ENCODE measurements at regions not wholly inside any gene's neighbourhood (a gene's known extent, or its start where the extent isn't known, plus 50 kb on each side); places are given as distances from the start of the nearest gene placed in this dataset.
"Not testable (repeated sequence)": the region's sequence is repeated elsewhere in the genome, so short reads cannot be mapped to it uniquely, and the experiment has no call there.

GRCh38 chr11:70894566-70895365, 357.6 kb downstream of the SHANK2 start:
- Histone ChIP-seq H3K4me3 (ENCODE audit: low read length) (no peak overlapping the region), H3K27ac (ENCODE audit: low read length) (no peak overlapping the region), H3K9me3 (ENCODE audit: control insufficient read depth, low read depth, low read length) (peaks cover 9% of the 10 kb centered on the region), H3K36me3 (ENCODE audit: control insufficient read depth, insufficient read depth, low read length) (no peaks in the 10 kb centered on the region), H3K4me1 (ENCODE audit: control insufficient read depth, insufficient read depth, low read length) (no peaks in the 10 kb centered on the region), H3K27me3 (ENCODE audit: control insufficient read depth, insufficient read depth, low read length) (no peaks in the 10 kb centered on the region)
- no peak for DNase-seq
- WGBS (ENCODE audit: insufficient coverage, low lambda C conversion rate), result no CpG with 5 or more reads among the region's 20 CpGs

- 100% methylated on average over 1 of the region's 11 CpGs for WGBS (ENCODE audit: insufficient coverage, low lambda C conversion rate)
- Histone ChIP-seq H3K27me3 (ENCODE audit: control insufficient read depth, insufficient read depth, low read length) (no peaks in the 10 kb centered on the region), H3K36me3 (ENCODE audit: control insufficient read depth, insufficient read depth, low read length) (no peaks in the 10 kb centered on the region), H3K4me1 (ENCODE audit: control insufficient read depth, insufficient read depth, low read length) (no peaks in the 10 kb centered on the region), H3K27ac (ENCODE audit: low read length) (no peak overlapping the region), H3K4me3 (ENCODE audit: low read length) (no peak overlapping the region), H3K9me3 (ENCODE audit: control insufficient read depth, low read depth, low read length) (peaks cover 9% of the 10 kb centered on the region)
- no peak for DNase-seq
Observed at GRCh38 chr11:70895366-70895670, 357.1 kb downstream of the SHANK2 start.

DNA sequence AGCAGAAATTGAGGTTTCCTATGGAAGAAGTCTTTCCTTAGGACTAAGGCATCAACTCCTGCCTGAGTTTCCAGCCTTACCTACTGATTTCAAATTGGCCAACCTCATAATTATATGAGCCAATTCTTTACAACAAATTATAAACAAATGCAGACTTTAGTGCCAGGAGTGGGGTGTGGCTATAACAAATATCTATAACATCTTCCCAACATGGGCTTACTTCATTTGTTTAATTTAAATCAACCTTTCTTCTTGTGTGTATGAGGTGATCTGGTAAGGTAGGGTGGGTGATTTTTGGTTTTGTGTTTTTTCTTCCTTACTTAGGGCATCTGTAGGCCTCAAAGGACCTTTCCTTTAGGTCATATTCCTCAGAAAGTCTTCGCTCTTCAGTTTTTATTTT, 354.9 kb downstream of the SHANK2 start:
- WGBS (ENCODE audit: insufficient coverage, low lambda C conversion rate), result 100% methylated on average over 1 of the region's 1 CpG
- peaks cover 9% of the 10 kb centered on the region for H3K9me3 ChIP-seq (ENCODE audit: control insufficient read depth, low read depth, low read length)
- no peak overlapping the region for H3K27ac ChIP-seq (ENCODE audit: low read length)
- H3K4me1 ChIP-seq (ENCODE audit: control insufficient read depth, insufficient read depth, low read length), result no peaks in the 10 kb centered on the region
- H3K27me3 ChIP-seq (ENCODE audit: control insufficient read depth, insufficient read depth, low read length), result no peaks in the 10 kb centered on the region
- H3K36me3 ChIP-seq (ENCODE audit: control insufficient read depth, insufficient read depth, low read length), result no peaks in the 10 kb centered on the region
- no peak overlapping the region for H3K4me3 ChIP-seq (ENCODE audit: low read length)
- no peak for DNase-seq

DNA sequence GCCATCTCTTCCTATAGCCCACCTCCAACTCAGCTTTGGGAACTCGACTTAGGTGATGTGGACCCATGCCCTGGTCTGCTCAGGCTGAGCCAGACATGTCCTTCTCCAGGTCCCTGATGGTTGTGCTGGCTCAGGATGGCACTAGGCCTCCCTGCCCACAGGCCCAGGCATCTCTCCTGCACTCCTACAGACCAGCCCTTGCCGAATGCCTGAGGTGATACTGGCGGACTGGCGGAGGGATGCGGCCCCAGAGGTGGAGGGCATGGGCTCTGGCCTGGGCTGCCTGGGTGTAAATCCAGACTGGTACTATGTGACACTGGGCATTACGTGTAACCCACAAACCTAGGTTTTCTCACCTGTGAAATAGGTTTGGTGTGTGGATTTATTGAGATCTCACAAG, 352.8 kb downstream of the SHANK2 start:
- Histone ChIP-seq H3K4me3 (ENCODE audit: low read length) (no peak overlapping the region), H3K27me3 (ENCODE audit: control insufficient read depth, insufficient read depth, low read length) (no peaks in the 10 kb centered on the region)
- WGBS (ENCODE audit: insufficient coverage, low lambda C conversion rate), result no CpG with 5 or more reads among the region's 6 CpGs

DNA sequence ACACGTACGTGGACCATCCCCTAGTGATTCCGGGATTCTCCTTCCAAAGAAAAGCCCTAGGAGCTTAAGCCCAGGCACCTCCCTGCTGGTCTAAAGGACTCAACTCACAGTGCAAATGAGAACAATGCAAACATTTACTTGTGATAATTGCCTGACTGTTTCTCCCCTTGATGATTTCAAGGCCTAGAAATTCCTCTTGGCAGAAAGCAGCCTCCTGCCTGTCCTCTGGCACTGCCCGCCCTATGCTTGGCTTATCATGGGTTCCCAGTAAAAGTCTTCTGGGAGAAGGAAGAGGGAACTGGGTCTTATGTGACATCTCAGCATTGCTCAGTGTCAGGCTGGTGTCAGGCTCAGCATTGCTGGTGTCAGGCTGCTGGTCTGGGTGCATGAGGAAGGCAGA, 351.8 kb downstream of the SHANK2 start:
- Histone ChIP-seq H3K36me3 (ENCODE audit: control insufficient read depth, insufficient read depth, low read length) (no peaks in the 10 kb centered on the region), H3K27me3 (ENCODE audit: control insufficient read depth, insufficient read depth, low read length) (no peaks in the 10 kb centered on the region), H3K4me1 (ENCODE audit: control insufficient read depth, insufficient read depth, low read length) (no peaks in the 10 kb centered on the region), H3K9me3 (ENCODE audit: control insufficient read depth, low read depth, low read length) (peaks cover 9% of the 10 kb centered on the region), H3K4me3 (ENCODE audit: low read length) (no peak overlapping the region), H3K27ac (ENCODE audit: low read length) (no peak overlapping the region)
- WGBS (ENCODE audit: insufficient coverage, low lambda C conversion rate), result no CpG with 5 or more reads among the region's 4 CpGs
- DNase-seq, result no peak

More for the DNA sequence above, 352.8 kb downstream of the SHANK2 start:
- Histone ChIP-seq H3K9me3 (ENCODE audit: control insufficient read depth, low read depth, low read length) (peaks cover 9% of the 10 kb centered on the region), H3K27ac (ENCODE audit: low read length) (no peak overlapping the region), H3K4me1 (ENCODE audit: control insufficient read depth, insufficient read depth, low read length) (no peaks in the 10 kb centered on the region), H3K36me3 (ENCODE audit: control insufficient read depth, insufficient read depth, low read length) (no peaks in the 10 kb centered on the region)
- DNase-seq, result no peak

DNA sequence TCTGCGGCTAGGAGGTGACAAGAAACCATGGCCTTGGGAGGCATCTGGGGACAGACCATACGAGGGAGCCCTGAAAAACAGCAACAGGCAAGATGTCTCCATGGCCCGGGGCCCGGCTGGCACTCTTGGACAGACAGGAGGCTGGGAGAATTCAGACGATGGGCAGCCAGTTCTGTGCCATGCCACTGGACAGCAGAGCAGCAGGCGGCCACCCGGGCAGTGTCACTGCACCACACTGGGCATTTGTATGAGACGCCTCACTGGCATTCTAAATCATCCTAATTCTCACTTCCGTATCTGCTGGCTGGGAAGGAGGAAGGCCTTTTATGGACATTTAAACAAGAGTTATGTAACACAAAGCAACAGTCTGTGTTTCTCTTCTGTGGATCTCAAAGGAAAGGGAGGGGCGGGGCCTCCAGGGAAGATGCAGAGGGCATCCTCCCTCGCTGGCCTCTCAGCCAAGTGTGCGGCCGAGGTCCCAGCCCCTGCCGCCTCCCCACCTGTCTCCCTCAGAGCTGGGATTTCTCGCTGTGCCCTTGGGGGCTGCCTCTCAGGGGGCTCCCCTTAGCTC, 350.3 kb downstream of the SHANK2 start:
- Histone ChIP-seq H3K4me3 (ENCODE audit: low read length) (no peak overlapping the region), H3K4me1 (ENCODE audit: control insufficient read depth, insufficient read depth, low read length) (no peaks in the 10 kb centered on the region), H3K27ac (ENCODE audit: low read length) (no peak overlapping the region), H3K27me3 (ENCODE audit: control insufficient read depth, insufficient read depth, low read length) (no peaks in the 10 kb centered on the region), H3K9me3 (ENCODE audit: control insufficient read depth, low read depth, low read length) (peaks cover 12% of the 10 kb centered on the region), H3K36me3 (ENCODE audit: control insufficient read depth, insufficient read depth, low read length) (no peaks in the 10 kb centered on the region)
- no CpG with 5 or more reads among the region's 15 CpGs for WGBS (ENCODE audit: insufficient coverage, low lambda C conversion rate)
- no peak for DNase-seq

GRCh38 chr11:70903229-70903628, 349.1 kb downstream of the SHANK2 start:
- H3K36me3 ChIP-seq (ENCODE audit: control insufficient read depth, insufficient read depth, low read length); H3K9me3 ChIP-seq (ENCODE audit: control insufficient read depth, low read depth, low read length); H3K4me1 ChIP-seq (ENCODE audit: control insufficient read depth, insufficient read depth, low read length); DNase-seq; H3K27me3 ChIP-seq (ENCODE audit: control insufficient read depth, insufficient read depth, low read length); H3K4me3 ChIP-seq (ENCODE audit: low read length); H3K27ac ChIP-seq (ENCODE audit: low read length): not testable (repeated sequence)
- 100% methylated on average over 3 of the region's 8 CpGs for WGBS (ENCODE audit: insufficient coverage, low lambda C conversion rate)

DNA sequence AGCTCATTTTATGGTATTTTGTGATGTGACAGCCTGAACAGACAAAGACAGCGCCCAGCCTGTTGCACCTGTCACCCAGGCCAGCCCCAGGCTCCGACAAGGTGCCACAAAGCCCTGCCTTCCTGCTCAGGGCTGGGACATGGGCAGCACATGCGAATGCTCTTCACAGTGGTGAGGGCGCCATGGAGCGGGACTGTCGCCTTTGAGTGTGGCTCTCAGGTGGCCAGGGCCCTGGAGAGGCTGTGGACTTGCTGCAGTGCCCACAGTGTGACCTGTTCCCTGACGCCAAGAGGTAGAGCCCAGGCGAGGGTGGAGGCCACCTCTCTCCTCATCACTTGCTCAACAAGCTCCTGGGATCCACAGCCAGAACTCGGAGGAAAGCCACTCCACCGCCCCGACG, 346.3 kb downstream of the SHANK2 start:
- H3K4me1 ChIP-seq (ENCODE audit: control insufficient read depth, insufficient read depth, low read length), result no peaks in the 10 kb centered on the region
- no peak overlapping the region for H3K27ac ChIP-seq (ENCODE audit: low read length)
- H3K4me3 ChIP-seq (ENCODE audit: low read length), result no peak overlapping the region
- no peak for DNase-seq
- peaks cover 3% of the 10 kb centered on the region for H3K9me3 ChIP-seq (ENCODE audit: control insufficient read depth, low read depth, low read length)
- no CpG with 5 or more reads among the region's 12 CpGs for WGBS (ENCODE audit: insufficient coverage, low lambda C conversion rate)
- no peaks in the 10 kb centered on the region for H3K27me3 ChIP-seq (ENCODE audit: control insufficient read depth, insufficient read depth, low read length)
- no peaks in the 10 kb centered on the region for H3K36me3 ChIP-seq (ENCODE audit: control insufficient read depth, insufficient read depth, low read length)

- Histone ChIP-seq H3K27ac (ENCODE audit: low read length) (no peak overlapping the region), H3K9me3 (ENCODE audit: control insufficient read depth, low read depth, low read length) (peaks cover 3% of the 10 kb centered on the region), H3K4me1 (ENCODE audit: control insufficient read depth, insufficient read depth, low read length) (no peaks in the 10 kb centered on the region), H3K27me3 (ENCODE audit: control insufficient read depth, insufficient read depth, low read length) (no peaks in the 10 kb centered on the region), H3K4me3 (ENCODE audit: low read length) (no peak overlapping the region), H3K36me3 (ENCODE audit: control insufficient read depth, insufficient read depth, low read length) (no peaks in the 10 kb centered on the region)
- DNase-seq, result no peak
- WGBS (ENCODE audit: insufficient coverage, low lambda C conversion rate), result no CpG with 5 or more reads among the region's 9 CpGs
Observed at GRCh38 chr11:70908223-70908622, 344.2 kb downstream of the SHANK2 start.

GRCh38 chr11:70910835-70911234, 341.5 kb downstream of the SHANK2 start:
- Histone ChIP-seq H3K27me3 (ENCODE audit: control insufficient read depth, insufficient read depth, low read length) (no peaks in the 10 kb centered on the region), H3K36me3 (ENCODE audit: control insufficient read depth, insufficient read depth, low read length) (no peaks in the 10 kb centered on the region), H3K4me3 (ENCODE audit: low read length) (no peak overlapping the region), H3K9me3 (ENCODE audit: control insufficient read depth, low read depth, low read length) (peaks cover 3% of the 10 kb centered on the region), H3K27ac (ENCODE audit: low read length) (no peak overlapping the region), H3K4me1 (ENCODE audit: control insufficient read depth, insufficient read depth, low read length) (peaks cover 4% of the 10 kb centered on the region)
- WGBS (ENCODE audit: insufficient coverage, low lambda C conversion rate), result no CpG with 5 or more reads among the region's 7 CpGs
- no peak for DNase-seq
